PC-9 (cell line): ENCODE measurements at regions not wholly inside any gene's neighbourhood (a gene's known extent, or its start where the extent isn't known, plus 50 kb on each side); places are given as distances from the start of the nearest gene placed in this dataset.
"Not testable (repeated sequence)": the region's sequence is repeated elsewhere in the genome, so short reads cannot be mapped to it uniquely, and the experiment has no call there.

ENCODE experiments used
- BruUV-seq: library from RNA; stranded (reverse); fragments of 400-500 nt; replicated peaks from 2 replicates; lab custom pipeline; 2021; lab: Mats Ljungman, UMichigan
- CTCF ChIA-PET: fragments of 300-600 bp; sonication (Branson Sonifier 250); formaldehyde crosslinking; loops from one replicate; lab custom pipeline; 2022; ENCODE audit warnings: antibody characterized with exemption; lab: Charles Lee
- POLR2A ChIA-PET: fragments of 300-600 bp; sonication (Branson Sonifier 250); formaldehyde crosslinking; loops from one replicate; lab custom pipeline; 2022; ENCODE audit warnings: antibody characterized with exemption; ENCODE audit not compliant: unreplicated experiment; lab: Charles Lee
- DNase-seq, 2 experiments: peaks; one replicate each; pipeline versions ENCODE4 v3.0.0 to v3.0.0-alpha.2; 2015 to 2022; ENCODE audit warnings: mixed read lengths in 1 of 2
- H2AFZ ChIP-seq: fragments of 200-600 bp; sonication (generic); 2 replicates; pipeline ENCODE4 v1.8.1; 2017; ENCODE audit warnings: antibody characterized with exemption
- H3F3A ChIP-seq: fragments of 200-600 bp; sonication (generic); 2 replicates; pipeline ENCODE4 v1.8.1; 2017; ENCODE audit warnings: antibody characterized with exemption, mild to moderate bottlenecking, low read depth; ENCODE audit not compliant: insufficient read depth
- H3K27ac ChIP-seq: fragments of 200-600 bp; sonication (generic); 2 replicates; pipeline ENCODE4 v1.6.1; 2016; ENCODE audit warnings: mixed run types
- H3K27me3 ChIP-seq: fragments of 200-600 bp; sonication (generic); 2 replicates; pipeline ENCODE4 v1.6.1; 2016; ENCODE audit warnings: low read depth, mixed run types; ENCODE audit not compliant: insufficient read depth
- H3K36me3 ChIP-seq: fragments of 200-600 bp; sonication (generic); 2 replicates; pipeline ENCODE4 v1.6.1; 2016; ENCODE audit warnings: low read depth, mixed run types
- H3K4me1 ChIP-seq: fragments of 200-600 bp; sonication (generic); replicated peaks from 2 replicates; pipeline ENCODE4 v1.6.1; 2016; ENCODE audit warnings: mixed run types; ENCODE audit not compliant: insufficient read depth
- H3K4me2 ChIP-seq: fragments of 200-600 bp; sonication (generic); 2 replicates; pipeline ENCODE4 v1.6.1; 2017; ENCODE audit warnings: mixed run types
- H3K4me3 ChIP-seq: fragments of 200-600 bp; sonication (generic); 2 replicates; pipeline ENCODE4 v1.6.1; 2016; ENCODE audit warnings: mixed run types
- H3K79me2 ChIP-seq: fragments of 200-600 bp; sonication (generic); 2 replicates; pipeline ENCODE4 v1.6.1; 2017; ENCODE audit warnings: low read depth, mixed run types
- H3K9me2 ChIP-seq: fragments of 200-600 bp; sonication (generic); 2 replicates; pipeline ENCODE4 v1.8.1; 2017; ENCODE audit warnings: mild to moderate bottlenecking; ENCODE audit not compliant: insufficient read depth
- H3K9me3 ChIP-seq: fragments of 200-600 bp; sonication (generic); 2 replicates; pipeline ENCODE4 v1.8.1; 2016; ENCODE audit warnings: low read depth; ENCODE audit not compliant: insufficient read depth
- H4K20me1 ChIP-seq: fragments of 200-600 bp; sonication (generic); 2 replicates; pipeline ENCODE4 v1.8.1; 2017; ENCODE audit not compliant: insufficient read depth
- EZH2 ChIP-seq: fragments of 200-600 bp; sonication (generic); IDR thresholded peaks from 2 replicates; pipeline ENCODE4 v1.8.0; 2017; ENCODE audit warnings: antibody characterized with exemption, low read depth
- intact Hi-C: fragments of 100-400 bp; cut with micrococcal nuclease; formaldehyde crosslinking; loops from one replicate; pipeline ENCODE4 v1.10.0; 2022; ENCODE audit not compliant: unreplicated experiment
- TF ChIP-seq, protein P1 (sequence below): fragments of 200-600 bp; sonication (generic); conservative IDR thresholded peaks from 2 replicates; pipeline ENCODE4 v1.6.1; 2017; ENCODE audit warnings: mixed run types, antibody characterized with exemption, mild to moderate bottlenecking, moderate library complexity

GRCh38 chr4:22634541-22635181, 58.1 kb upstream of the GBA3 start:
- Histone ChIP-seq H3K4me2 (no peak overlapping the region), H3K36me3 (no peaks in the 10 kb centered on the region), H3K9me2 (no peaks in the 10 kb centered on the region), H3K9me3 (no peaks in the 10 kb centered on the region), H3F3A (no peaks in the 10 kb centered on the region), H3K4me3 (no peak overlapping the region), H3K79me2 (no peaks in the 10 kb centered on the region), H4K20me1 (no peaks in the 10 kb centered on the region), H3K27ac (no peak overlapping the region), H3K4me1 (no peaks in the 10 kb centered on the region), H3K27me3 (no peaks in the 10 kb centered on the region), H2AFZ (no peak overlapping the region)
- ChIA-PET POLR2A (no interaction called here), CTCF (no interaction called here)
- intact Hi-C loops = no loop called here
- DNase-seq = no peak
- no TSS peak for BruUV-seq
- no peak for TF ChIP-seq EZH2
- TF ChIP-seq, protein P1, sequence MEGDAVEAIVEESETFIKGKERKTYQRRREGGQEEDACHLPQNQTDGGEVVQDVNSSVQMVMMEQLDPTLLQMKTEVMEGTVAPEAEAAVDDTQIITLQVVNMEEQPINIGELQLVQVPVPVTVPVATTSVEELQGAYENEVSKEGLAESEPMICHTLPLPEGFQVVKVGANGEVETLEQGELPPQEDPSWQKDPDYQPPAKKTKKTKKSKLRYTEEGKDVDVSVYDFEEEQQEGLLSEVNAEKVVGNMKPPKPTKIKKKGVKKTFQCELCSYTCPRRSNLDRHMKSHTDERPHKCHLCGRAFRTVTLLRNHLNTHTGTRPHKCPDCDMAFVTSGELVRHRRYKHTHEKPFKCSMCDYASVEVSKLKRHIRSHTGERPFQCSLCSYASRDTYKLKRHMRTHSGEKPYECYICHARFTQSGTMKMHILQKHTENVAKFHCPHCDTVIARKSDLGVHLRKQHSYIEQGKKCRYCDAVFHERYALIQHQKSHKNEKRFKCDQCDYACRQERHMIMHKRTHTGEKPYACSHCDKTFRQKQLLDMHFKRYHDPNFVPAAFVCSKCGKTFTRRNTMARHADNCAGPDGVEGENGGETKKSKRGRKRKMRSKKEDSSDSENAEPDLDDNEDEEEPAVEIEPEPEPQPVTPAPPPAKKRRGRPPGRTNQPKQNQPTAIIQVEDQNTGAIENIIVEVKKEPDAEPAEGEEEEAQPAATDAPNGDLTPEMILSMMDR = no peak

GRCh38 chr4:22635182-22635549, 57.6 kb upstream of the GBA3 start:
- H3K27me3 ChIP-seq, H3F3A ChIP-seq, H2AFZ ChIP-seq, H3K4me2 ChIP-seq, H3K4me1 ChIP-seq, H3K9me3 ChIP-seq, H3K9me2 ChIP-seq, H3K4me3 ChIP-seq, H4K20me1 ChIP-seq, DNase-seq, intact Hi-C loops, H3K36me3 ChIP-seq, CTCF ChIA-PET, H3K27ac ChIP-seq, H3K79me2 ChIP-seq, BruUV-seq, POLR2A ChIA-PET: not testable (repeated sequence)

DNA sequence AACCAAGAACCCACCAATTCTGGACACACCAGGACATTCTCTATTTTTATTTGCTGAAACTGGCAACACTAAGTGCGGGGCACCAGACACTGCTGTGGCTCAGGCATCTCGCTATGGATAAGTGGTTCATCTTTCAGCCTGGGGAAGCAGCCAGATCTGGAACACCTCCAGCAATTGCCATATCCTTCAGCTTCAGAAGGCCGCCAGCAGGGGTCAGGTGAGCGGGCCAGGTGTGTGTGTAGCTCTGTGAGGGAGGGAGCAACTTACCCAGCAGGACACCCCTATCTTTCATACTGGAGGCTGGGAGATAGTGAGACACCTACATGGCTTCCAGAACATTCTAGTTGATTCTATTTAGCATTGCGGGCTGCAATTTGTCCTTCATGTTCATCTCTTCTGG, 57.0 kb upstream of the GBA3 start:
- H3K36me3 ChIP-seq = no peaks in the 10 kb centered on the region
- H3K27me3 ChIP-seq = no peaks in the 10 kb centered on the region
- ChIA-PET CTCF (no interaction called here), POLR2A (no interaction called here)
- H3F3A ChIP-seq = no peaks in the 10 kb centered on the region
- no peak for DNase-seq
- TF ChIP-seq EZH2 = no peak
- TF ChIP-seq, protein P1 = no peak
- intact Hi-C loops = no loop called here
- no TSS peak for BruUV-seq
- no peak overlapping the region for H3K27ac ChIP-seq
- no peak overlapping the region for H3K4me2 ChIP-seq
- H2AFZ ChIP-seq = no peak overlapping the region
- no peaks in the 10 kb centered on the region for H4K20me1 ChIP-seq
- H3K4me1 ChIP-seq = no peaks in the 10 kb centered on the region
- H3K79me2 ChIP-seq = no peaks in the 10 kb centered on the region
- H3K9me3 ChIP-seq = no peaks in the 10 kb centered on the region
- no peaks in the 10 kb centered on the region for H3K9me2 ChIP-seq
- H3K4me3 ChIP-seq = no peak overlapping the region

DNA sequence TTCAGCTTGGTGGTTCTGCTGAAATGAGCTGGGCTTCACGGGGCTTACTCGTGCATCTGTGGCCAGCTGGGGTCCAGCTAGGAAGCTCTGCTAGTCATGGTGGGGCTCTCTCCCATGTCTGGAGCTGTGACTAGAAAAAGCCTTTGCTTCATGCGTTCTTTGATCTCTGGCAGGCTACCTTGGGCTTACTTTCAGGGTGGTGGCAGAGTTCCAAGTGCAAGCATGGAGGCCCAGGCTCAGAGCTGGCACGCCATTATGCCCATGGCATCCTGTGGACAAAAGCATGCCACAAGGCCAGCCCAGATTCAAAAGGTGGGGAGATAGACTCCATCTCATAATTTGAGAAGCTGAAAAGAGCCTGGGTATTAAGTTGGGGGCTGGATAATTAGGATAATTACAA, 55.4 kb upstream of the GBA3 start:
- H3K27me3 ChIP-seq = no peaks in the 10 kb centered on the region
- no peaks in the 10 kb centered on the region for H3K4me1 ChIP-seq
- no peak overlapping the region for H3K4me3 ChIP-seq
- POLR2A ChIA-PET = no interaction called here
- intact Hi-C loops = no loop called here
- BruUV-seq = no TSS peak
- no peaks in the 10 kb centered on the region for H3F3A ChIP-seq
- CTCF ChIA-PET = no interaction called here
- no peak overlapping the region for H3K27ac ChIP-seq
- no peaks in the 10 kb centered on the region for H3K9me2 ChIP-seq
- no peaks in the 10 kb centered on the region for H3K9me3 ChIP-seq
- no peak overlapping the region for H2AFZ ChIP-seq
- H3K79me2 ChIP-seq = no peaks in the 10 kb centered on the region
- DNase-seq = no peak
- H3K36me3 ChIP-seq = no peaks in the 10 kb centered on the region
- no peaks in the 10 kb centered on the region for H4K20me1 ChIP-seq
- TF ChIP-seq, protein P1 = no peak
- no peak for TF ChIP-seq EZH2
- H3K4me2 ChIP-seq = no peak overlapping the region
